HFFc6 (cell line): ENCODE measurements at regions not wholly inside any gene's neighbourhood (a gene's known extent, or its start where the extent isn't known, plus 50 kb on each side); places are given as distances from the start of the nearest gene placed in this dataset.

ENCODE experiments used
- DNase-seq: peaks from one replicate; pipeline ENCODE4 v3.0.0-alpha.2; 2018
- H3K27ac Mint-ChIP-seq: 2 replicates; pipeline ENCODE4 v1.8.0; 2020; ENCODE audit warnings: mild to moderate bottlenecking, mixed read lengths
- H3K27me3 Mint-ChIP-seq: 2 replicates; pipeline ENCODE4 v1.8.0; 2021; ENCODE audit warnings: mild to moderate bottlenecking, moderate library complexity, mixed read lengths; ENCODE audit not compliant: insufficient read depth
- H3K36me3 Mint-ChIP-seq: 2 replicates; pipeline ENCODE4 v1.8.0; 2021; ENCODE audit warnings: low read depth, mixed read lengths
- H3K4me1 Mint-ChIP-seq: 2 replicates; pipeline ENCODE4 v1.8.0; 2020; ENCODE audit warnings: low read depth, mixed read lengths
- H3K4me3 Mint-ChIP-seq: 2 replicates; pipeline ENCODE4 v1.8.0; 2020; ENCODE audit warnings: mild to moderate bottlenecking, moderate library complexity, mixed read lengths
- H3K9me3 Mint-ChIP-seq: 2 replicates; pipeline ENCODE4 v1.8.0; 2020; ENCODE audit warnings: mild to moderate bottlenecking, mixed read lengths
- TF ChIP-seq, protein P1 (sequence below): fragments of 200-600 bp; sonication (generic); IDR thresholded peaks from 2 replicates; pipeline ENCODE4 v1.5.0; 2021; ENCODE audit warnings: antibody characterized with exemption, mild to moderate bottlenecking

DNA sequence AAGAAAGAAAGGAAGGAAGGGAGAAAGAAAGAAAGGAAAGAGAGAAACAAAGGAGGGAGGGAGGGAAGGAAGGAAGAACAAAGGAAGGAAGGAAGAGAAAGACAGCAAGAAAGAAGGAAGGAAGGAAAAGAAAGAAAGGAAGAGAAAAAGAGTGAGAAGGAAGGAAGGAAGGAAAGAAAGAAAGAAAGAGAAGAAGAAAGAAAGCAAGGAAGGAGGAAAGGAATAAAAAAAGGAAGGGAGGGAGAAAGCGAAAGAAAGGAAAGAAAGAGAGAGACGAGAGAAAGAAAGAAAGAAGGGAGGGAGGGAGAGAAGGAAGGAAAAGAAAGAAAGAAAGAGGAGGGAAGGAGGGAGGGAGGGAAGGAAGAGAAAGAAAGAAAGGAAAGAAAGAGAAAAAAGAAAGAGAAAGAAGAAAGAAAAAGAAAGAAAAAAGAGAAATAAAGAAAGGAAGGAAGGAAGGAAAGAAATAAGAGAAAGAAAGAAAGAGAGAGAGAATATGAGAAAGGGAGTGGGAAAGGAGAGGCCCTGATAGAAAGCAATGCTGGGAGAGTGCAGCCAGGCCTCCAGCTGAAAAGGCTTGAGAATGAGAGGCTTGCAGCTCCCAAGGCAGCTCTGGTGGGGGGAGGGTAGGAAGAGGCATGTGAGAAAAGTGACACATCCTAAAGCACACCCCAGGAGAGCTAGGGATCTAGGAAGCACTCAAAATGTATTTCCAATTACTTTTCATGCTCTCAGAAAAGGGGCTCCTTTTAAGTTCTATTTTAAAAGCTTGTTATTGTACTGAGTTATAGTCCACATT, 134.0 kb upstream of the ZIC3 start:
- no peak overlapping the region for H3K27ac Mint-ChIP-seq
- TF ChIP-seq, protein P1, sequence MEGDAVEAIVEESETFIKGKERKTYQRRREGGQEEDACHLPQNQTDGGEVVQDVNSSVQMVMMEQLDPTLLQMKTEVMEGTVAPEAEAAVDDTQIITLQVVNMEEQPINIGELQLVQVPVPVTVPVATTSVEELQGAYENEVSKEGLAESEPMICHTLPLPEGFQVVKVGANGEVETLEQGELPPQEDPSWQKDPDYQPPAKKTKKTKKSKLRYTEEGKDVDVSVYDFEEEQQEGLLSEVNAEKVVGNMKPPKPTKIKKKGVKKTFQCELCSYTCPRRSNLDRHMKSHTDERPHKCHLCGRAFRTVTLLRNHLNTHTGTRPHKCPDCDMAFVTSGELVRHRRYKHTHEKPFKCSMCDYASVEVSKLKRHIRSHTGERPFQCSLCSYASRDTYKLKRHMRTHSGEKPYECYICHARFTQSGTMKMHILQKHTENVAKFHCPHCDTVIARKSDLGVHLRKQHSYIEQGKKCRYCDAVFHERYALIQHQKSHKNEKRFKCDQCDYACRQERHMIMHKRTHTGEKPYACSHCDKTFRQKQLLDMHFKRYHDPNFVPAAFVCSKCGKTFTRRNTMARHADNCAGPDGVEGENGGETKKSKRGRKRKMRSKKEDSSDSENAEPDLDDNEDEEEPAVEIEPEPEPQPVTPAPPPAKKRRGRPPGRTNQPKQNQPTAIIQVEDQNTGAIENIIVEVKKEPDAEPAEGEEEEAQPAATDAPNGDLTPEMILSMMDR: no peak
- peaks cover 6% of the 10 kb centered on the region; the same call in 1 of the 2 replicates for H3K27me3 Mint-ChIP-seq
- no peak overlapping the region for H3K4me3 Mint-ChIP-seq
- DNase-seq: no peak
- no peaks in the 10 kb centered on the region for H3K36me3 Mint-ChIP-seq
- no peaks in the 10 kb centered on the region; the same call in 1 of the 2 replicates for H3K9me3 Mint-ChIP-seq
- no peaks in the 10 kb centered on the region for H3K4me1 Mint-ChIP-seq

DNA sequence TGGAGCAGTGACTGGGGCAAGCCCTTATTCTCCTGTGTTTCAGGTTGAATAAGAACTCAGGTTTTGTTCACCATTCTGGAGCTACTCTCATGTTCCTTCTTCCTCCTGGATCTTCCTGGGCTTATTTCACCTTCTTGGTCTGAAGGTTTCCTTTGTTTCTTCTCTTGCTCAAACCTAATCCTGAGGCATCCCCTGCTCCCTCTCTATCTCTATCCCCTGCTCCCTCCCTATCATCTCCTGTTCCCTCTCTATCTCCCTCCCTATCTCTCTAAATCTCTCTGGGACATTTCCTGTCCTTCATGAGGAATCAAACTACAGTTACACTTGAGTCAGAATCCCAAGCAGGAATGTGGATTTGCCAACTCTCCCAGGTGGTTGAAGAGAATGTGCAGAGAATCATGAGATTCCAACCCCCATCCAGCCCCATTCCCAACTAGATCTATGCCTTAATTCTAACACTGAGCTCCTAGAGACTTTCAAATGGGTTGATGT, 134.9 kb upstream of the ZIC3 start:
- Mint-ChIP-seq H3K27me3 (peaks cover 10% of the 10 kb centered on the region), H3K4me3 (no peak overlapping the region), H3K9me3 (no peaks in the 10 kb centered on the region)

DNA sequence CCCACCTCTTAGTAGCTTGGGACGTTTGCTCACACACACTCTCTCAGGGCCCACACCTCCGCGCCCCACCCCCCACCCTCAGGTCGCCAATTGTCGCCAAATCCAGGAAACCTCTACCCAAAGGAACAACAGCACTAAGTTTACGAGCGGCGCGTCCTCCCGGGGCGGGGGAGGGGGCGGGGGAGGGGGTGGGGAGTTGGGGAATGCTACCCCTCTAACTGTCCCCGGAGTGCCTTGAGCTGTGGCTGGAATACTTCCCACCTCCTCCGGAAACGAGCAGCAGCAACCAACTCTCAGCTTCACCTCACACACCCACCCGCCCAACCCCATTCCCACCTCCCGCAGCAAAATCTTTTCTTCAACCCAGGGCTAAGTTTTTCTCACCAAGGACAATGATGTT, 135.6 kb upstream of the ZIC3 start:
- DNase-seq: no peak
- no peaks in the 10 kb centered on the region for H3K4me1 Mint-ChIP-seq
- H3K4me3 Mint-ChIP-seq: no peak overlapping the region
- no peaks in the 10 kb centered on the region for H3K36me3 Mint-ChIP-seq
- H3K27me3 Mint-ChIP-seq: peaks cover 15% of the 10 kb centered on the region
- H3K27ac Mint-ChIP-seq: no peak overlapping the region
- TF ChIP-seq, protein P1: no peak
- no peaks in the 10 kb centered on the region for H3K9me3 Mint-ChIP-seq

More for the DNA sequence above, 134.9 kb upstream of the ZIC3 start:
- Mint-ChIP-seq H3K4me1 (no peaks in the 10 kb centered on the region), H3K27ac (no peak overlapping the region), H3K36me3 (no peaks in the 10 kb centered on the region)
- TF ChIP-seq, protein P1: no peak
- DNase-seq: no peak

DNA sequence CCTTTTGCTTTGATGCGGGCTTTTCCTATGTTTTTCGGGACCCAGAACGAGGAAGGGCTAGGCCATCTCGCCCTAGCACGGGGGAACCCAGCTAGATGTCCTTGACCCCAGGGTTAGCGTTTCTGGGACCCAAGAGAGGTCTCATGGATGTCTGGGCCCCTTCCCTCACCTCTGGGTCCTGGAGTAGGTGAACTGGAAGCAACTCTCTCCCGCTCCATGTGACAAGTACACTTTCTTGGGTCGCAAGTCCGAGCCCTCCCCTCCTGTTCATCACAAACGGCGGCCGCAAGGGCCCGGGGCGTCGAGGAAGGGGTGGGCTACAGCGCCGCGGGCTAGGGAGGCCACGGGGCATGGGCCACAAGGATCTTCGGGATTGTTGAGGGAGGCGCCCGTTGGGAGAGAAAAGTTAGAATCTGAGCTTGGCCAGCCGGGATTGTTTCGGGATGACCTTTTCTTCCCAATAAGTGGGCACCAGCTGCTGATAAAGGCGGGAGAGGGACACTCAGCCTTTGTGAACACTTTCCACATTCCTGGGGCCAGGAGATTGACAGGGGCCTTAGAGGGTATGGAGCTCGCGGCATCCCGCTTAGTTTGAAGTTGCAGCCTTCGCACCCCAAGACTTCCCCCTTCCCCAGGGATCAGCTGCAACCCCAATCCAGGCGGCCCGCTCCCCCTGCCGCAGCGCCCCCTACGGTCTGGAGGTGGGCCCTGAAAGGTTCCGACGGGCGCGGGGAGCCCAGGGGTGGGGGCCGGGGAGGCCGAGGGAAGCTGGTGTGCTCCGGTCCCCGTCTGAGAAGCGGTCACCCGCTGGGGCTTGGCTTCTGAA, 136.9 kb upstream of the ZIC3 start:
- TF ChIP-seq, protein P1: no peak
- Mint-ChIP-seq H3K27ac (no peak overlapping the region), H3K4me3 (peak overlapping the region; percentile 36; the same call in 1 of the 2 replicates), H3K27me3 (peaks cover 15% of the 10 kb centered on the region), H3K9me3 (no peaks in the 10 kb centered on the region), H3K4me1 (no peaks in the 10 kb centered on the region), H3K36me3 (no peaks in the 10 kb centered on the region)
- no peak for DNase-seq

DNA sequence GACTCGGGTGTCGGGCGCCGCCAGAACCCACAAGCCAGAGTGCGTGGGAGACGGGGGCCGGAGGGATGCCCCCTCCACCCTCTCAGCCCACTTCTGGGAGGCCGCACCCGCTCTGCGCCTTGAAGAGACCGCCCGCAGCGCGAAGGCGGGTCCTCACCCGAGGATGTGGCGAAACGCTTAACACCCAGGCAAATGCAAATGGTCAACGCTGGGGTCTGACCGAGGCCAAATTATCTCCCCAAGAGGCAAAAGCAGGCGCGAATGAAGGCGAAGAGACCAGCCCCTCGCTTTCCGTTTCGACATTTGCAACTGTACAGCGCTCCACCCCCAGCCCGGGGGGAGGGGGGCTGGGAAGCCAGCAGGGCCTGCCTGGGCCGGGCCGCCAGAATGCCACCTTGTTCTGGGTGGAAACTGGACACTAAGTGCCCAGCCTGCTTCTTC, 137.7 kb upstream of the ZIC3 start:
- Mint-ChIP-seq H3K4me3 (peak overlapping the region; percentile 75), H3K27ac (no peak overlapping the region), H3K4me1 (no peaks in the 10 kb centered on the region), H3K27me3 (peaks cover 14% of the 10 kb centered on the region), H3K9me3 (no peaks in the 10 kb centered on the region), H3K36me3 (no peaks in the 10 kb centered on the region)
- TF ChIP-seq, protein P1: no peak
- DNase-seq: no peak
